ENCODE measurements at regions not wholly inside any gene's neighbourhood (a gene's known extent, or its start where the extent isn't known, plus 50 kb on each side); places are given as distances from the start of the nearest gene placed in this dataset.

DNA sequence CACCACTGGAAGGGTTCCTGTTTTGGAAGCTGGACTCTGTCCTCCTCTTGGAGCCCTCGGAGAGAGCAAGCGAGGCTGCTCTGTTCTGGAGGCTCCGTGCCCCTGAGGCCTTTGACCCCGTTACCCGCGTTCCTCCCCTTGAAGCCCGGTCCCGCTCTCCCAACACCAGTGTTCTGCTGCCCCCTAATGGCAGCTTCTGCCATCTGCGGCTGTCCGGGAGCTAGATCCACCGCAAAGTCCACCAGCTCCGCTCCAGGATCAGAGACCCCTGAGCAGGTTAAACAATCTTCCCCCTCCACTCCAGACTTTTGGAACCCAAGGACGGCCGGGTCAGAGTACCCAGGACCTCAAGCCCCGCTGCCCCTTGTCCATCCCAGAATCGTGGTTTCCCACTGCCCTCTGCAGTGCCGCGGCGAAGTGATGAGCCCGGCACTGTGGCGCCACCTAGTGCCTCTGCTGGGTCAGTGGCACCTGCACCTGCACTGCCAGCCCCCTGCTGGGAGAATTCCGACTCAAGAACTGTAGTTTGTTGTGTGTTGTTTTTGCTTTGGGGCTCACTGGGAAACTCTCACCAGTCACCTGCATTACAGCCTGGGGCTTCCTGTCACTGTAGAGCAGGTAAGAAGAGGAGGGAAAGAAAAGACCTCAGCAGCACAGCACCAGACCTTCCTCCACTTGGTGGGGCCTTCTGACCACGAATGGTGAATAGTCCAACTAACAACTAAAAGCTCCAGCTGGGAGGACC, 63.5 kb upstream of the NFASC start:
- no peak overlapping the region for H2AFZ ChIP-seq (ENCODE audit: low read length)
- FAIRE-seq, result peak; percentile 30
- intact Hi-C loops (cut with micrococcal nuclease; ENCODE audit: unreplicated experiment) (loop anchor here (1.0 kb wide), 1 partner anchor 241 kb away; no protein-coding TSS in a partner anchor), in situ Hi-C loops (cut with HindIII; ENCODE audit: extremely low pct_ligation_motif_present, low pct_unique_long_range_greater_than_20kb) (loop anchor here (10.0 kb wide), 1 partner anchor 242 kb away; no protein-coding TSS in a partner anchor)
- DNase-seq (ENCODE audit: low spot score), result peak; percentile 70
- peaks cover 20% of the 10 kb centered on the region for H3K4me1 ChIP-seq (ENCODE audit: insufficient read depth, low read length)
- ChIA-PET POLR2A (interaction anchor here (0.8 kb wide), 1 partner anchor 13 kb away, joined by 3 read pairs; no protein-coding TSS in a partner anchor), CTCF (ENCODE audit: low intra/inter-chr PET ratio, low total read pairs) (interaction anchor here (0.7 to 3.8 kb wide), 7 partner anchors 15 to 241 kb away, joined by 3 to 41 read pairs (median 4); no protein-coding TSS in a partner anchor)
- H3K9ac ChIP-seq (ENCODE audit: insufficient read depth, low read depth, low read length), result no peak overlapping the region
- no peak overlapping the region for H3K27ac ChIP-seq (ENCODE audit: extremely low read length, insufficient read depth, low read length)
- no peaks in the 10 kb centered on the region for H3K27me3 ChIP-seq (ENCODE audit: control insufficient read depth in 1 of 2, insufficient read depth in 2 of 2, low read length in 2 of 2)
- H3K79me2 ChIP-seq (ENCODE audit: insufficient read depth, low read length), result no peaks in the 10 kb centered on the region
- no peaks in the 10 kb centered on the region for H3K36me3 ChIP-seq (replicated peaks in 1 of 2; ENCODE audit: control insufficient read depth in 1 of 2, insufficient read depth in 2 of 2, low read length in 2 of 2)
- H3K4me3 ChIP-seq (replicated peaks in 1 of 3; ENCODE audit: insufficient read depth in 1 of 3, low read depth in 2 of 3, low read length in 3 of 3), result peak overlapping the region; percentile 18 to 72 (median 57); a peak in 5 of 6 replicates
- ATAC-seq, result peak; percentile 97
- no TSS peak for BruUV-seq (replicated peaks)
- 6% methylated on average over 14 of the region's 23 CpGs for WGBS (ENCODE audit: low lambda C conversion rate)
- H3K9me3 ChIP-seq (ENCODE audit: low read length), result no peaks in the 10 kb centered on the region
- peak overlapping the region; percentile 88 for H3K4me2 ChIP-seq (ENCODE audit: low read depth, low read length)
- H4K20me1 ChIP-seq (ENCODE audit: insufficient read depth, low read length), result no peaks in the 10 kb centered on the region
- TF ChIP-seq SATB2 (CRISPR knock-in tag; IDR thresholded peaks at IDR 0.05) (no peak), PHF8 (CRISPR knock-in tag; IDR thresholded peaks at IDR 0.05) (peak; percentile 18; the same call in 1 of the 2 replicates), ZNF768 (CRISPR knock-in tag; IDR thresholded peaks at IDR 0.05) (peak; percentile 70; the same call in 1 of the 2 replicates), CENPBD1 (CRISPR knock-in tag; IDR thresholded peaks at IDR 0.05; ENCODE audit: borderline replicate concordance, low read depth) (no peak), ZNF747 (CRISPR knock-in tag; IDR thresholded peaks at IDR 0.05; ENCODE audit: borderline replicate concordance) (no peak), MYC (CRISPR knock-in tag; IDR thresholded peaks at IDR 0.05; ENCODE audit: borderline replicate concordance) (0 out of 2 replicates have a peak, but pooled peaks have one; percentile 40), SIN3B (IDR thresholded peaks at IDR 0.05; ENCODE audit: low read length) (no peak), MIER2 (CRISPR knock-in tag; IDR thresholded peaks at IDR 0.05) (0 out of 2 replicates have a peak, but pooled peaks have one; percentile 21), NBN (conservative IDR thresholded peaks at IDR 0.05) (no peak), DBP (CRISPR knock-in tag; IDR thresholded peaks at IDR 0.05; ENCODE audit: not compliant biosample characterization) (no peak), PHF21A (CRISPR knock-in tag; IDR thresholded peaks at IDR 0.05) (peak; percentile 32; the same call in 1 of the 2 replicates), ZNF703 (CRISPR knock-in tag; IDR thresholded peaks at IDR 0.05; ENCODE audit: borderline replicate concordance) (no peak), ESRRA (CRISPR knock-in tag; IDR thresholded peaks at IDR 0.05; ENCODE audit: low read depth) (no peak), ZNF878 (CRISPR knock-in tag; IDR thresholded peaks at IDR 0.05) (0 out of 2 replicates have a peak, but pooled peaks have one; percentile 53), FOSL2 (CRISPR knock-in tag; IDR thresholded peaks at IDR 0.05) (0 out of 2 replicates have a peak, but pooled peaks have one; percentile 3)
- TF ChIP-seq, protein P1, sequence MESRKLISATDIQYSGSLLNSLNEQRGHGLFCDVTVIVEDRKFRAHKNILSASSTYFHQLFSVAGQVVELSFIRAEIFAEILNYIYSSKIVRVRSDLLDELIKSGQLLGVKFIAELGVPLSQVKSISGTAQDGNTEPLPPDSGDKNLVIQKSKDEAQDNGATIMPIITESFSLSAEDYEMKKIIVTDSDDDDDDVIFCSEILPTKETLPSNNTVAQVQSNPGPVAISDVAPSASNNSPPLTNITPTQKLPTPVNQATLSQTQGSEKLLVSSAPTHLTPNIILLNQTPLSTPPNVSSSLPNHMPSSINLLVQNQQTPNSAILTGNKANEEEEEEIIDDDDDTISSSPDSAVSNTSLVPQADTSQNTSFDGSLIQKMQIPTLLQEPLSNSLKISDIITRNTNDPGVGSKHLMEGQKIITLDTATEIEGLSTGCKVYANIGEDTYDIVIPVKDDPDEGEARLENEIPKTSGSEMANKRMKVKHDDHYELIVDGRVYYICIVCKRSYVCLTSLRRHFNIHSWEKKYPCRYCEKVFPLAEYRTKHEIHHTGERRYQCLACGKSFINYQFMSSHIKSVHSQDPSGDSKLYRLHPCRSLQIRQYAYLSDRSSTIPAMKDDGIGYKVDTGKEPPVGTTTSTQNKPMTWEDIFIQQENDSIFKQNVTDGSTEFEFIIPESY (CRISPR knock-in tag; IDR thresholded peaks at IDR 0.05), result peak; percentile 25; the same call in 1 of the 2 replicates
- TF ChIP-seq, protein P2, sequence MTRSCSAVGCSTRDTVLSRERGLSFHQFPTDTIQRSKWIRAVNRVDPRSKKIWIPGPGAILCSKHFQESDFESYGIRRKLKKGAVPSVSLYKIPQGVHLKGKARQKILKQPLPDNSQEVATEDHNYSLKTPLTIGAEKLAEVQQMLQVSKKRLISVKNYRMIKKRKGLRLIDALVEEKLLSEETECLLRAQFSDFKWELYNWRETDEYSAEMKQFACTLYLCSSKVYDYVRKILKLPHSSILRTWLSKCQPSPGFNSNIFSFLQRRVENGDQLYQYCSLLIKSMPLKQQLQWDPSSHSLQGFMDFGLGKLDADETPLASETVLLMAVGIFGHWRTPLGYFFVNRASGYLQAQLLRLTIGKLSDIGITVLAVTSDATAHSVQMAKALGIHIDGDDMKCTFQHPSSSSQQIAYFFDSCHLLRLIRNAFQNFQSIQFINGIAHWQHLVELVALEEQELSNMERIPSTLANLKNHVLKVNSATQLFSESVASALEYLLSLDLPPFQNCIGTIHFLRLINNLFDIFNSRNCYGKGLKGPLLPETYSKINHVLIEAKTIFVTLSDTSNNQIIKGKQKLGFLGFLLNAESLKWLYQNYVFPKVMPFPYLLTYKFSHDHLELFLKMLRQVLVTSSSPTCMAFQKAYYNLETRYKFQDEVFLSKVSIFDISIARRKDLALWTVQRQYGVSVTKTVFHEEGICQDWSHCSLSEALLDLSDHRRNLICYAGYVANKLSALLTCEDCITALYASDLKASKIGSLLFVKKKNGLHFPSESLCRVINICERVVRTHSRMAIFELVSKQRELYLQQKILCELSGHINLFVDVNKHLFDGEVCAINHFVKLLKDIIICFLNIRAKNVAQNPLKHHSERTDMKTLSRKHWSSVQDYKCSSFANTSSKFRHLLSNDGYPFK (CRISPR knock-in tag; IDR thresholded peaks at IDR 0.05; ENCODE audit: borderline replicate concordance), result peak; percentile 72; the same call in 1 of the 2 replicates
